SU-DHL-6 (cell line): ENCODE measurements at regions not wholly inside any gene's neighbourhood (a gene's known extent, or its start where the extent isn't known, plus 50 kb on each side); places are given as distances from the start of the nearest gene placed in this dataset.

Experiments
- H2AFZ ChIP-seq: fragments of 200-600 bp; sonication (generic); 2 replicates; pipeline ENCODE4 v1.6.1; 2014; ENCODE audit warnings: low read depth, mild to moderate bottlenecking, moderate library complexity, mixed read lengths, antibody characterized with exemption, low read length; ENCODE audit not compliant: severe bottlenecking
- H3F3A ChIP-seq: fragments of 200-600 bp; shearing (Covaris generic); 2 replicates; pipeline ENCODE4 v1.6.0; 2016; ENCODE audit warnings: antibody characterized with exemption, mild to moderate bottlenecking; ENCODE audit not compliant: insufficient read depth
- H3K27ac ChIP-seq: fragments of 200-600 bp; sonication (generic); 2 replicates; pipeline ENCODE4 v1.5.1; 2016; ENCODE audit warnings: low read depth, mild to moderate bottlenecking, low read length, moderate library complexity, mixed read lengths
- H3K27me3 ChIP-seq: fragments of 200-600 bp; sonication (generic), shearing (Covaris generic); 2 replicates; pipeline ENCODE4 v1.6.0; 2014; ENCODE audit warnings: mild to moderate bottlenecking, low read length
- H3K36me3 ChIP-seq: fragments of 200-600 bp; sonication (generic); 2 replicates; pipeline ENCODE4 v1.6.1; 2014; ENCODE audit warnings: mild to moderate bottlenecking, low read length, mixed read lengths
- H3K4me2 ChIP-seq: fragments of 300-600, 200-600 bp; shearing (Covaris generic), sonication (generic); 2 replicates; pipeline ENCODE4 v1.6.0; 2014; ENCODE audit warnings: low read length, low read depth, mild to moderate bottlenecking; ENCODE audit not compliant: poor library complexity, severe bottlenecking
- H3K4me3 ChIP-seq: fragments of 200-600 bp; sonication (generic); 2 replicates; pipeline ENCODE4 v1.5.1; 2014; ENCODE audit warnings: antibody characterized with exemption, low read length, mild to moderate bottlenecking, mixed read lengths; ENCODE audit not compliant: insufficient read depth, poor library complexity, severe bottlenecking
- H3K79me2 ChIP-seq: fragments of 200-600 bp; sonication (generic); 2 replicates; pipeline ENCODE4 v1.6.1; 2014; ENCODE audit warnings: mild to moderate bottlenecking, low read length, moderate library complexity; ENCODE audit not compliant: insufficient read depth
- H3K9ac ChIP-seq: fragments of 200-600 bp; sonication (generic); 2 replicates; pipeline ENCODE4 v1.7.0; 2014; ENCODE audit warnings: mild to moderate bottlenecking, low read length
- H3K9me2 ChIP-seq: fragments of 200-600 bp; sonication (generic); replicated peaks from 2 replicates; pipeline ENCODE4 v1.6.1; 2014; ENCODE audit warnings: low read length; ENCODE audit not compliant: insufficient read depth
- H3K9me3 ChIP-seq: fragments of 200-600 bp; sonication (generic); 2 replicates; pipeline ENCODE4 v1.6.1; 2014; ENCODE audit warnings: low read length, mixed read lengths; ENCODE audit not compliant: insufficient read depth
- H4K20me1 ChIP-seq: fragments of 200-600 bp; sonication (generic); 2 replicates; pipeline ENCODE4 v1.6.1; 2014; ENCODE audit warnings: low read depth, mild to moderate bottlenecking, antibody characterized with exemption, low read length, moderate library complexity, mixed read lengths
- CTCF ChIP-seq: fragments of 200-600 bp; sonication (generic); IDR thresholded peaks from one replicate; pipeline ENCODE4 v1.5.1; 2017; ENCODE audit warnings: antibody characterized with exemption, mild to moderate bottlenecking, low read length, moderate library complexity; ENCODE audit not compliant: insufficient read depth, poor library complexity, severe bottlenecking
- EZH2phosphoT487 ChIP-seq: fragments of 200-600 bp; sonication (generic), shearing (Covaris generic); conservative IDR thresholded peaks from 2 replicates; pipeline ENCODE4 v1.6.1; 2018; ENCODE audit warnings: mild to moderate bottlenecking, antibody characterized with exemption, low read length, moderate library complexity, mixed read lengths

GRCh38 chr5:99807346-99807745 is 727.8 kb upstream of the FAM174A start:
- Histone ChIP-seq H3K27me3 (no peaks in the 10 kb centered on the region), H3K9ac (no peak overlapping the region), H3K79me2 (no peaks in the 10 kb centered on the region), H2AFZ (no peak overlapping the region), H3K9me3 (no peaks in the 10 kb centered on the region), H3F3A (no peaks in the 10 kb centered on the region), H3K27ac (no peak overlapping the region), H4K20me1 (no peaks in the 10 kb centered on the region), H3K9me2 (no peaks in the 10 kb centered on the region), H3K4me3 (no peak overlapping the region), H3K36me3 (no peaks in the 10 kb centered on the region), H3K4me2 (no peak overlapping the region)
- TF ChIP-seq CTCF (no peak), EZH2phosphoT487 (no peak)

- TF ChIP-seq CTCF (no peak), EZH2phosphoT487 (no peak)
- no peaks in the 10 kb centered on the region for H3K27me3 ChIP-seq
- H3F3A ChIP-seq: no peaks in the 10 kb centered on the region
- no peaks in the 10 kb centered on the region for H3K9me3 ChIP-seq
- no peak overlapping the region for H3K9ac ChIP-seq
- H3K36me3 ChIP-seq: no peaks in the 10 kb centered on the region
- no peak overlapping the region for H2AFZ ChIP-seq
- no peak overlapping the region for H3K4me3 ChIP-seq
- H3K79me2 ChIP-seq: no peaks in the 10 kb centered on the region
- no peaks in the 10 kb centered on the region for H3K9me2 ChIP-seq
- H3K27ac ChIP-seq: no peak overlapping the region
- no peaks in the 10 kb centered on the region for H4K20me1 ChIP-seq
- H3K4me2 ChIP-seq: no peak overlapping the region
Measured at GRCh38 chr5:99795031-99795430, 740.1 kb upstream of the FAM174A start.

- H3K9me2 ChIP-seq: no peaks in the 10 kb centered on the region
- H3K27ac ChIP-seq: no peak overlapping the region
- H2AFZ ChIP-seq: no peak overlapping the region
- no peaks in the 10 kb centered on the region for H3F3A ChIP-seq
- TF ChIP-seq EZH2phosphoT487 (no peak), CTCF (no peak)
- H3K36me3 ChIP-seq: no peaks in the 10 kb centered on the region
- no peaks in the 10 kb centered on the region for H4K20me1 ChIP-seq
- no peaks in the 10 kb centered on the region for H3K9me3 ChIP-seq
- no peak overlapping the region for H3K4me3 ChIP-seq
- H3K9ac ChIP-seq: no peak overlapping the region
- no peaks in the 10 kb centered on the region for H3K27me3 ChIP-seq
- H3K79me2 ChIP-seq: no peaks in the 10 kb centered on the region
- no peak overlapping the region for H3K4me2 ChIP-seq
Measured at GRCh38 chr5:99788482-99788881, 746.7 kb upstream of the FAM174A start.
